Endometrium (tissue), 2 donors: ENCODE measurements at regions not wholly inside any gene's neighbourhood (a gene's known extent, or its start where the extent isn't known, plus 50 kb on each side); places are given as distances from the start of the nearest gene placed in this dataset.
"Not testable (repeated sequence)": the region's sequence is repeated elsewhere in the genome, so short reads cannot be mapped to it uniquely, and the experiment has no call there.

Source experiments
- FAIRE-seq: peaks from 2 replicates; lab custom pipeline; 2012; peaks lifted over from hg19 to GRCh38; lab: Jason Lieb, UNC
- donor health status: control.
- donor health status: control.

DNA sequence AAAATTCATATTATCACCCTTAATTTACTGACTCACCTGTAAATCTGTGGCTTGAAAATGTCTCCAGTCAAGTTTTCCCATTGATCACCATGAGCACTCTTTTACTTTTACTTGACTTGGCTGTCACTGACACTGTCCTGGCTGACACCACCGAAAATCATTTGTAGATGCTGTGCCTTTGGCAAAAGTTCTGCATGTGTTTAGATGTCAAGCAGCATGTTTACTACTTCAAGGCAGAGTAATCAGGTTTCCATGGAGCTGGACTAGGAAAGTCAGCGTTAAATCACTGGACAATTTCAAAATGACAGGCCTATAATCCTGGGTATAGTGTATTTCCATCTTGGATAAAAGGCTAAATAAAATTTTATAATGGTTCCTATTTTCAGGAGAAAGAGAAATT lies 1530.6 kb upstream of the CDH6 start:
- no peak for FAIRE-seq

DNA sequence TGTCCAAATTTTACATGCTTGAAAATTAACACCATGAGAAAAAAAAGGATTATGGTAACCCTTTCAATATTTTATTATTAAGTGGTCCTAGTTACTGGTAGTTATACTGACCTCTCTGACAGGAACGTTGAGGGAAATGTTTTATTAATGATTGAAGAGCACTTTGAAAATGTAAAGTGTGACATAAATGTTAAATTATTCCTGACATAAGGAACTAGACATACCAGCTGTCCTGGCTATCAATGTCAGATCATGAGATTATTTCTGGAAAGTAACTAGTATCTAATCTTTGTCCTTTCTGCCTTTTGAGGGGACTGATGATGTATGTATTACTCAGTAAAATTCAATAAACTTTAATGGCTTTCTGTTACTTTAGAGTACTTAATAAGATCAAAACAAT lies 1538.5 kb upstream of the CDH6 start:
- no peak for FAIRE-seq

DNA sequence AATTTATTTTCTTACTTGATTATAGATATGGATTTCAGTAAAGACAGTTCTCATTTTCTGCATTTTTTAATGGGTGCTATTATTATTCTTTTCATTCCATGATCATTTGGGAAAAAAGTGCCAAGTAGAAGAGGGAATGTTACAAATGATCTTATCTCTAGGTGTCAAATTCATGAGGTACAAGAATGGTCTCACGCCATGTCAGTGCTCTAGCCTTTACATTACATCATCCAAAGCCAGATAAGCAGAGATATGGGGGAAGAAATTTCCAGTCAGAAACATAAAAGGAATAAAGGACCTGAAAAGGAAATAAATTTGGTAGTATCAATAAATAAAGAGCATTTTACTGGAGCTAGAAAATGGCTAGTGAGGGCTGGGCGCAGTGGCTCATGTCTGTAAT lies 1544.2 kb upstream of the CDH6 start:
- no peak for FAIRE-seq

DNA sequence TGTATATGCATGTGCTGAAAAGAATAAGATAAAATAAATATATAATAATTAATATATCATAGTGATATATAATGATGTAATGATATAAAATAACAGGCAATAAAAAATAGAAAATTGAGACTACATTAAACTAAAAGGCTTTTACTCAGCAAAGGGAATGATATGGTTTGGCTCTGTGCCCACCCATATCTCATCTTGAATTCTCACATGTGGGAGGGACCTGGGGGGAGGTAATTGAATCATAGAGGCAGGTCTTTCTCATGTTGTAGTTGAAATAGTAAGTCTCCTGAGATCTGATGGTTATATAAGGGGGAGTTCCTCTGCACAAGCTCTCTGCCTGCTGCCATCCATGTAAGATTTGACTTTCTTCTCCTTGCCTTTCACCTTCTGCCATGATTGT lies 1550.9 kb upstream of the CDH6 start:
- no peak for FAIRE-seq

DNA sequence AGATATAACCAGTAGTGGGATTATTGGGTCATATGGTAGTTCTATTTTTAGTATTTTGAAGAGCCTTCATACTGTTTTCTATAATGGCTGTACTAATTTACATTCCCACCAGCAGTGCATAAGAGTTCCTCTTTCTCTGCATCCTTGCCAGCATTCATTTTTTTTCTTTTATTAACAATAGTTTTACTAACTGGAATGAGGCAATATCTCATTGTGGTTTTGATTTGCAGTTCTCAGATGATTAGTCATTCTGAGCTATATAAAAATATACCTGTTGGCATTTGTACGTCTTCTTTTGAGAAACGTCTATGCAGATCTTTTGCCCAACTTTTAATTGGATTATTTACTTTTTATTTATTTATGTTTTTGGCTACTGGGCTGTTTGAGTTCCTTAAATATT lies 1579.3 kb upstream of the CDH6 start:
- FAIRE-seq, result no peak

DNA sequence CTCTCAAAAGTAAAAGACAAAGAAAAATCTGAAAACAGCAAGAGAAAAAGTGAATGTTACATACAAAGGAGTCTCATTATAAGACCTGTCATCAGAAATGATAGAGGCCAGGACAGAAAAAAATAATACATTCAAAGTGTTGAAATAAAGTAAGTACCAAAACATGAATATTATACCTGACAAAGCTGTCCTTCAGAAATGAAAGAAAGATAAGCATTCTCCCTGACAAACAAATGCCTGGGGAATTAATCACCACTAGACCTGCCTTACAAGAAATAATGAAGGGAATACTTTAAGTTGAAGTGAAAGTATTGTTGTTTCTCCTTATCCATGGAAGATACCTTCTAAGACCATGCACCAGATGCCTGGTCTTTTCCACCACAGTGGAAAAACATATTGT lies 1605.2 kb upstream of the CDH6 start:
- no peak for FAIRE-seq

DNA sequence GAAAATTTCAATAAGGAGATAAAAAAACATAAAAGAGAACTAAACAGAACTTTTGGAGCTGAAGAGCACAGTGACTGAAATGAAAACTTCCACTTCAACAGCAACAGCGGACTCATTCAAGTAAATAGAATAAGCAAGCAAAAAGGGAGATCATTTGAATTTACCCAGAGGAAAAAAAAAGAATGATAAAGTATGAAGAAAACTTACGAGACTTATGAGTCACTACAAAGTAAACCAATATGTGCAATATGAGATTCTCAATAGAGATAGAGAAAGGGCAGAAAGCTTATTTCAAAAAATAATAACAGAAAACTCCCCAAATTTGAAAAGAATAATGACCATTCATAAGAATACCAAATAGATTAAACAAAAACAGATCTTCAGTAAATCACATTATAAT lies 1605.7 kb upstream of the CDH6 start:
- no peak for FAIRE-seq

DNA sequence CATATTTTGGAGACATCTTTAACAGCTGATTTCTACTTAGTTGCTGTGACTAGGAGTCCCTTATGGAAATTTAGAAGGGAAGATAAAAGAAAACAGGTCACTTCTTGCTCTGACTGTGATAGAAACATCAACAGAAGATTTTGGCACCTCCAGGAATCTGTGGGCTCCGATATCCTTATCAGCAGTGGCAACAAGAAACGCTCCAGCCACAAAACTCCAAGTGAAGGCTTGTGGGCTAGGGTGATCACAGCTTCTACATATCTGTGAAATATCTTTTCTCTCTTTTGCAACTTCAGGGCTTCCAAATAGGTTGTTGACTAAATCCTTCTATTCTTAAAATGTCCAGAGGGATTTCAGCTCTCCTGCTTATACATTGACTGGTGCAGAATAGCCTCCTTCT lies 1625.5 kb upstream of the CDH6 start:
- no peak for FAIRE-seq

DNA sequence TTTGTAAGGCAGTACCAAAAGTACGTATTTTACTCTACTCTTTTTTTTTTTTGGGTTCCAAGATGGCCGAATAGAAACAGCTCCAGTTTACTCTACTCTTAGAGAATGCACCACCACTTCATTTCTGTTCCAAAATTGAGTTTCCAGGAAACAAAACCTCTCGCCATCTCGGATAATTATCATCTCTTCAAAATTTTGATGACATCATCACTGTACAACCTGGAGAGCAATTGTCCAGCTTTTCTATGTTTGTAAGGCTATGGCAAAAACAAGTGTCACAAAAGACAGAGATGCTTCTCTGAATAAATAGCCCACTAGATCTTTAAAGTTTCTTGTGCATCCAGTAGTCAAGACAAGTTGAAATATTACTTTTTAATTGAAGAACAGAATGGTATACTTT lies 1631.9 kb upstream of the CDH6 start:
- FAIRE-seq, result no peak

DNA sequence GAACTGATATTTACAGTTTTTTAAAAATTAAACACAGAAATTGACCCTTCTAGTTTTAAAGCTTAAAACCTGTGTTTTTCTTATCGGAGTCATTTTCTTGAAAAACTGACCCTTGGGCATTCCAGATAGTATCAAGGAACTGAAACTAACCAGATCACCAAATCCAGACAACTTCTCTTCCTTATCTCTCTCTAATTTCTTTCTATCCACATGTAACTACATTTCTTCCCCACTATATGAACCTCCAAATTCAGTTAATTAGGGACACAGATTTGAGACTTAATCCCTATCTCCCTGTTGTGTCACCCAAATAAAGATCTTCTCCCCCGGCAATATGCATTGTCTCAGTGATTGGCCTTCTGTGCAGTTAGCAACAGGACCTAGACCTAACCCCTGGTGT lies 1643.0 kb upstream of the CDH6 start:
- FAIRE-seq, result no peak

DNA sequence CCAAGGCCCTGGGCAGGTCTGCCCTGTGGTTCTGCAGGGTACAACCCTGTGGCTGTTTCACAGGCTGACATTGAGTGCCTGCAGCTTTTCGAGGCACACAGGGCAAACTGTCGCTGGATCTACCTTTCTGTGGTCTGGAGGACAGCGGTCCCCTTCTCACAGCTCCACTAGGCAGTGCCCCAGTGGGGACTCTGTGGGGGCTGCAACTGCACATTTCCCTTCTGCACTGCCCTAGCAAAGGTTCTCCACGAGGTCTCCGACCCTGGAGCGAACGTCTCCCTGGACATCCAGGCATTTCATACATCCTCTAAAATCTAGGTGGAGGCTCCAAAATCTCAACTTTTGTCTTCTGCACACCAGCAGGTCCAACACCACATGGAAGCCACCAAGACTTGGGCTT lies 1645.2 kb upstream of the CDH6 start:
- no peak for FAIRE-seq

DNA sequence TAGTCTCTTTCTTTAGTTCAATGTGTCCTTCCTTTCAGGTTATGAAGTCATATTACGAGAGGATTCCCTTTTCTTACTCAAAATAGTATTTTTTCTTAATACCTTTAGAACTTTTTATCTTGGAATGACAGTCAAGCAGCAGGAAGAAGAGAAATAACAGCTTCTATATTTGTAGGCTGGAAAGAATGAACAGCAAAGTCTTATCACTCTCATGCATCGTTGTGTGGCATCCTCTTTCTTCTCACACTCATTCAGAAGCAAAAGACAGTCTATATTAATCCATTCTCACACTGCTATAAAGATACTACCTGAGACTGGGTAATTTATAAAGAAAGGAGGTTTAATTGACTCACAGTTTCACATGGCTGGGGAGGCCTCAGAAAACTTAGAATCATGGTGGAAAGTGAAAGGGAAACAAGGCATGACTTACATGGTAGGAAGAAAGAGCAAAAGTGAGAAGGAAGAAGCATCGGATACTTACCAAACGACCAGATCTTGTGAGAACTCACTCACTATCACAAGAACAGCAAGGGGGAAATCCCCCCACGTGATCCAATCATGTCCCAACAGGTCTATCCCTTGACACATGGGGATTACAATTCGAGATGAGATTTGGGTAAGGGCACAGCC lies 1646.1 kb upstream of the CDH6 start:
- no peak for FAIRE-seq

DNA sequence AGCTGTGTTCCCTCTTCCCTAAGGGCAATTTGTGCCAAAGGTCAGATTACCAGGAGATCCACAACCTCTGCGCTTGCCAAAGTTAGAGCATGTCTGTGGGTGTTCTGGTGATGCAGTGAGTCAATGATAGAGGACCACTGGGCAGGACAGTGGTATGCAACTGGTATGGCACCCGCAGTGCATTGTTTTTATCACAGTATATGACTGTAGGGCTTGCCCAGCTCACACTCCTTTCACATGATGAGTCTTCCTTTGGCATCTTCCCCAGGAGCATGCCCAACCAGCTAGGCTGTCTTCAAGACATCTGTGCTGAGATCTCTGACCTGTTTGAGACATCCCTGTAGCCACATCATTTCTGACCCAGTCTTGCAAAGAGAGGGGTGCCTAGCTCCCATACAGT lies 1650.0 kb upstream of the CDH6 start:
- no peak for FAIRE-seq

DNA sequence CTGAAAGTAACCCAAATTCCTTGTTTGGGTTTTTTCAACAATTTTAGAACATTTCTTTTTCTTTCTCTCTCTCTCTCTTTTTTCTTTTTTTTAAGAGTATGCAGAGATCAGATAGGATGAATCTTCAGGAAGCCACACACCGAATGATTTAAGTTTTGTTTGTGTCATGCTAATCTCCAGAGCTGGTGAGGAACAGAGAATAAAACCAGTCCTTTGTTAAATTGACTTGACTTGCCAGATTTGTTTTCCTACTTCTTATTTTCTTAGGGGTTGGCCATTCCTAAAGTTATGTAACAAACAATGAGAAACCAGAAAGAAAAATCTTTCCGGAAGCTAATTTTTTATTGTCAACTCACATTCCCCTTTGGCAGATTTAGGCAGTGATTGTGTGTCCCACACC lies 1669.3 kb upstream of the CDH6 start:
- no peak for FAIRE-seq

DNA sequence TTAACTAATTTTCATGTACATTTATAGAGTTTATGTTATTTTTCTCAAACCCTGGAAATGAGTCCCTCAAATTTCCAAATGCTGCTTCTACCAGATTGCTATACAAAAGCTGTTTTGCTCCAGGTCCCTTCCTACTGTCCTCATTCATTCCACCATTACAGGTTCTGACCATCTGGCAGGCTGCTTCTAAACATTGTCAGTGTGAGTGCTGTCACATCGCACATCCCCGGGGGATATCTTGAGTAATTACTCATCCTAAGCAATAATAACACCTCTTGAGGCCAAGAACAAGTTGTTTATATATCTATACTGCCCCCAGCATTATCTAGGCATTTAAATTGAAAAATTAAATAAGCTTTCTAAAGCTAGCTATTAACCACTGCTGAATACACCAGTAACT lies 1675.3 kb upstream of the CDH6 start:
- FAIRE-seq, result no peak

DNA sequence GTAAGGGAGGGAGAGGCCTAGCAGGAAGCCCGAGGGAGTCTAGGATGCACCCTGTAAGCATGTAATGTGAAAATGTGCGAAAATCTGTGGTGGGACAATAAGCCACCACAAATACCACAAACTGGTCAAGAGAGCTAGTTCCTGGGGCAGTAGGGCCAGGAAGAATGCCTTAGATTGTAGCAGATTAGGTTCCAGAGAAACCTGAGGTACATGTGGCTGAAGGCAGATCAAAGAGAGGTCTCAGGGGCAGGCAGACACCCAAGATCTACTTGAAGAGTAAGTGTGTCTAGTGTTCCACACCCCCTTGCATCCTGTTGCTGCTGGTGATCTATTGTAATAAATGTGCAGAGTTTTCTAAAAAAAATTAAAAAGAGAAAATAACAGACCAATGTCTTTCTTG lies 1677.3 kb upstream of the CDH6 start:
- FAIRE-seq, result no peak

DNA sequence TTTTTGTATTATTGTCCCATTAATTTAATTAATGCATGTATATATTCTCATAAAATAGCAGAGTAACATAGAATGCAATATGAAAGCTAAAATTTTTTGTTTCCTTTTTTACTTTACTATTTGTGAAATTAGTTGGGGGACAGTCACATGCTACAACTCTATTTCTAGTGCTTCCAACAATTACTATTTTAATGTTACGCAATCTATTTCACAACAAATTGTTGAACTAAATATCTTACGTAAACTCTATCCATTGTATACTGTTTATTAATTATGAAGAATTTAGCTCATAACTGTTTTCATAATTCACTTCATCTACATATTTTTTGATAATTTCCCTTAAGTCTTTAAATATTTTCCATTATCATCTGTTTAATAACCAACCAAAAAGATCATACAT lies 1685.4 kb upstream of the CDH6 start:
- FAIRE-seq, result no peak

DNA sequence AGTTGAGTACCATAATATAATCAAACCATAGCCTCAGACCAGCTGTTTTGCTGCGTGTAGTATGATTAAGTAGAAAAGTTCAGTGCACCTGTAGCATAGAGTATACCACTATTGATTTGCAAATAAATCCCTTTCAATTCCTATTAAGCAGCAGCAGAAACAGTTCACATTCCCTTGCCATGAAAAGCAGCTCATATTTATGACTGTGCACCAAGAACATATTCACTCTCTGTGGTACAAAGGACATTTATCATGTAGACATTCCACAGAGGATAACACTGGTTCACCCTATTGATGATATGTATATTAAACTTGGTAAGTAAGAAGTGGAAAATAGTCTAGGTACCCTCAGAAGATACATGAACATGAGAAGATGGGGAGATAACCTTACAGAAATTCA lies 1689.1 kb upstream of the CDH6 start:
- FAIRE-seq, result no peak

DNA sequence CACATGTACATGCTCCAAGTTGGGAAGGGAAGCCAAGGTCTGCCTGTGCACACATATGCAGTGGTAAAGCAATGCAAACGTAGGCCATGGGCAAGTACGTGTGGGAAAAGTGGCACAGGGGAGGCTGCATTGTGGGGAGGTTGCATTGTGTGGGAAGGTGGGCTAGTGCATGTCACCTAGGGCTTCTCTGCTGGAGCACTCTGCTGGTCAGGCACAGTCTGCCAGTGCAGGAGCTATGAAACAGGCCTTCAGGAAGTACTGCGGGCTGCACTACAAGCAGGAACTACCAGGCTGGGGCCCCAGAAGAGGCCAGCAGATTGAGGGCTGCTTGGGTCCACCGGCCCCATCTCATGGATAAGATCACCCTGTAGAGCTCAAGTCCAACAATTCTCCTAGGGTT lies 1694.6 kb upstream of the CDH6 start:
- no peak for FAIRE-seq

DNA sequence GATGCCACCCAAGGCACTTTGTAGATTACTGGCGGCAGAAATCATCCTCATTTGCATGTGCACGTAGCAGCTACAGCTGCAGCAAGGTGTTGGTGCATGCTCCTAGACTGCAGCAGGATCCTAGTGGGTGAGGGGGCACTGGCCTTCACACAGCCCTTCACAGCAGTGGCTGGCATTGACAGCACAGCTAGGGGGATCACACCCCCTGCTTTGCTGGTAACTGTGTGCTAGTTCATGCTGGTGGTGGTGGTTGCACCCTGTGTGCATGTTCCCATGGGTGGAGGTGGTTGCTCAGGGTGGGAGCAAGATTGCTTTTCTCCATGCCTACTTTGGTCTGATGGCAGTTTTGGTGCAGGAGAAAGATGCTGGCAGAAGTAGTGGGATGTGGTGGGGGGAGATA lies 1695.1 kb upstream of the CDH6 start:
- FAIRE-seq, result no peak

DNA sequence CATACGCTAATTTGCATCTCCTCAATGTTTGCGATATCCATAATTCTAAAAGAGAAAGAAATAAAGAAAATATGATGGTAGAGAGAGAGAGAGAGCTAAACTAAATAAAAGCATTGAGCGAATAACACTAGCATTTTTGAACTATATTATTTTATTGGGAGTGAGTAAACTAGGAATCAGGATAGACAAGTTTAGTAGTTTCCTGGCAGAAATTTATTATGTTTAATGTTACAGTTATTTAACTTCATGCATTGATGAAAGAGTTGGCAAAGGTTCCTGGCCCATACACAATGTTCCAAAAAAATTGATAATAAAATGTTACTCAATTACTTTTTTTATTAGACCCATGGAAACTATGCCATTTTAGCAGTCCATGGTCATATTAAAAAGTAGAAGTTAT lies 1708.2 kb upstream of the CDH6 start:
- no peak for FAIRE-seq

DNA sequence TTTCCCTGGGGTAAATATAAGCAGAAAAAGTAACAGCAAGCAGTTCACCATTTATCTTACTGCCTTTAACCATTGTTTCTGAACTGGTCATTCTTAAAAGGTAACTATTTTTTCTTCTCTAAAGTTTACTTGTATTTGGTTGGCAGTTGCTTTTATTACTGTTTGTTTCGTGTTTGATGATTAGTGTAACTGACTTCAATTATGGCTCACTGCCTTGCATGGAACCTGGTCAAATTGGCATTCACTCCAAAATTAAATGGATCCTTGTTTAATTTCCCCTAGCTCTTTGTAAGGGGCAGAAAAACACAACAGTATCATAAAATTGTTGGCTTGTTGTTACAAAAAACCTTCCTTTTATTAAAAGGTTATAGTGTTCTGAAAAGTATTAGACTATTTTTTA lies 1723.9 kb upstream of the CDH6 start:
- no peak for FAIRE-seq

DNA sequence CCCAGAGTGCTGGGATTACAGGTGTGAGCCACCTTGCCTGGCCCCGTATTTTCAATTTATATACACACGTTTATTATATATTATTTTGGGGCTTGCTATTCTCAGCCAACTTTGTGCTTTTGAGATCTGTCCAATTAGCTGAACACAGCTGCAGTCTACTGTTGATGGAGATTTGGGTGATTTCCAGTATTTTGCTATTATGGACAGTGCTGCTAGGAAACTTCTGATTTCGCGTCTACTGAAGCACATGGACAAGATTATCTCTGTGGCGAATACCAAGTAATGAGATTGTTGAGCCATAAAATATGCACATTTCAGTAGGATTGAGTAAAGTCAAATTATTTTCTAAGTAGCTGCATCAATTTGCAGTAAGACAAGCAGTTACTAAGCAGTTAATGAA lies 1731.2 kb upstream of the CDH6 start:
- FAIRE-seq, result no peak

DNA sequence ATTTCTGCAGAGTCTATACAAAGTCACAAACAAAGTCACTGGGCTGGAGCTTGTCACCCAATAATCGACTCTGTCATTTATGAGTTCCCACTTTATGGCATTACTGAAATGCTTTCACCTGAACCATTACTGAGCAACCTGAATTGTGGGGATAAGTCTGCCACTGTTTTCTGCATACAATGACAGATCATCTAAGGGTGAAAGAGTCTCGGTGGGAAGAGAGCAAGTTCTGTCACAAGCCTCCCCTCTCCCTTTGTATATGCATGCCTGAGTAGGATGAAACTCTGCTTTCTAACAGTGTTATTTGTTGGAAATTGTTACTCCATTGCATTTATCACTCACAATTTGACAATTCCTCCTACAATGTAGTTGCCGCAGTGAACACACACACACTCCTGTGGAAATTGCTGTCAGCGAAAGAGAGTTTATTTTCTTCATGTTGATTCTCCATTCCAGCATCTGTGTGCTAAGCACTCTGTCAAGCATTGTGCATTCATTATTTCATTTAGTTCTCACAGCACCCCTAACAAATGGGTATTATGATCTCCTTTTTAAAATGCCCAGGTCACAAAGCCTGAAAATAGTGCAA lies 1732.4 kb upstream of the CDH6 start:
- FAIRE-seq, result no peak

DNA sequence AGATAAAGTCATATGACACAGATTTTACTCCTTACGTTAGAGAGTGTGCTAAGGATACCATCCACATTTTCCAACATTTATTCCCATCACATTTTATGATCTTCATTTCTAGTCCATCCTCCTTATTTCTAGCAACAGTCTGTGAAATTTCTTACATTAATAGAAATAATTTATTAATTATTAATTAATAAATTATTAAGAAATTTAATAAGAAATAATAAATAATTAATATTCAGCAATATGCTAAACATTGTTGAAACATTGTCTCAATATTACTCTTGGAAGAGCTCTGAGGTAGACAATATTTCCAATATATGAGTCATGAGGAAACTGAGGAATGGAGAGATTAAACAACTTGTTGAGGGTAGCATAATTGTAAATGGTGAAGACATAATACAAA lies 1742.5 kb upstream of the CDH6 start:
- FAIRE-seq, result not testable (repeated sequence)
